ENCODE measurements at regions not wholly inside any gene's neighbourhood (a gene's known extent, or its start where the extent isn't known, plus 50 kb on each side); places are given as distances from the start of the nearest gene placed in this dataset.

DNA sequence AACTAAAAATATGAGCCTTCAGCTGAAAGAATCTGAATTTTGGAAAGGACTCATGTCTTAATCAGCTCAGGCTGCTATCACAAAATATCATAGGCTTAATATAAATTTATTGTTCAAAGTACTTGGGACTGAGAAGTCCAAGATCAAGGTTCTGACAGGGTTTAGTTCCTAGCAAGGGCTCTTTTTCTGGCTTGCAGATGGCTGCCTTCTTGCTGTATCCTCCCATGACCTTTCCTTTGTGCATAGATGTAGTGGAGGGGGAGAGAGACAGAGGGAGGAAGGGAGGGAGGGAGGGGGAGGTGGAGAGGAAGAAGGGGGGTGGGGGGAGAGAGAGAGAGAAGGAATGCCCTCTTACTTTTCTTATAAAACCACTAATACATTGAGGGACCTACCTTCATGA is 306.8 kb upstream of the DDI1 start:
- H3K4me1 ChIP-seq (ENCODE audit: control insufficient read depth, insufficient read depth, low read length) = no peaks in the 10 kb centered on the region
- CTCF ChIA-PET = no interaction called here
- no peaks in the 10 kb centered on the region for H3K36me3 ChIP-seq (ENCODE audit: control insufficient read depth in 2 of 2, insufficient read depth in 1 of 2, low read length in 2 of 2)
- H3K9me3 ChIP-seq (ENCODE audit: control insufficient read depth, insufficient read depth, low read depth, low read length) = no peaks in the 10 kb centered on the region
- POLR2A ChIA-PET = no interaction called here
- no peak overlapping the region for H3K27ac ChIP-seq (ENCODE audit: extremely low read depth, low read depth, low read length)
- H3K4me3 ChIP-seq (ENCODE audit: low read depth, low read length) = no peak overlapping the region
- no peak for TF ChIP-seq KLF16 (tag by site-specific recombination; IDR thresholded peaks at IDR 0.05)
- TF ChIP-seq, protein P1, sequence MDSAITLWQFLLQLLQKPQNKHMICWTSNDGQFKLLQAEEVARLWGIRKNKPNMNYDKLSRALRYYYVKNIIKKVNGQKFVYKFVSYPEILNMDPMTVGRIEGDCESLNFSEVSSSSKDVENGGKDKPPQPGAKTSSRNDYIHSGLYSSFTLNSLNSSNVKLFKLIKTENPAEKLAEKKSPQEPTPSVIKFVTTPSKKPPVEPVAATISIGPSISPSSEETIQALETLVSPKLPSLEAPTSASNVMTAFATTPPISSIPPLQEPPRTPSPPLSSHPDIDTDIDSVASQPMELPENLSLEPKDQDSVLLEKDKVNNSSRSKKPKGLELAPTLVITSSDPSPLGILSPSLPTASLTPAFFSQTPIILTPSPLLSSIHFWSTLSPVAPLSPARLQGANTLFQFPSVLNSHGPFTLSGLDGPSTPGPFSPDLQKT (IDR thresholded peaks at IDR 0.05; ENCODE audit: borderline replicate concordance, low read depth, low read length) = no peak
- TF ChIP-seq ZNF624 (tag by site-specific recombination; IDR thresholded peaks at IDR 0.05) = no peak
- no peak for TF ChIP-seq ZNF792 (tag by site-specific recombination; IDR thresholded peaks at IDR 0.05)
- no peak for TF ChIP-seq ZNF837 (tag by site-specific recombination; IDR thresholded peaks at IDR 0.05)
- TF ChIP-seq ZNF830 (tag by site-specific recombination; IDR thresholded peaks at IDR 0.05; ENCODE audit: low read depth) = no peak
- TF ChIP-seq ZNF341 (tag by site-specific recombination; IDR thresholded peaks at IDR 0.05; ENCODE audit: low read depth) = no peak
- TF ChIP-seq, protein P2, sequence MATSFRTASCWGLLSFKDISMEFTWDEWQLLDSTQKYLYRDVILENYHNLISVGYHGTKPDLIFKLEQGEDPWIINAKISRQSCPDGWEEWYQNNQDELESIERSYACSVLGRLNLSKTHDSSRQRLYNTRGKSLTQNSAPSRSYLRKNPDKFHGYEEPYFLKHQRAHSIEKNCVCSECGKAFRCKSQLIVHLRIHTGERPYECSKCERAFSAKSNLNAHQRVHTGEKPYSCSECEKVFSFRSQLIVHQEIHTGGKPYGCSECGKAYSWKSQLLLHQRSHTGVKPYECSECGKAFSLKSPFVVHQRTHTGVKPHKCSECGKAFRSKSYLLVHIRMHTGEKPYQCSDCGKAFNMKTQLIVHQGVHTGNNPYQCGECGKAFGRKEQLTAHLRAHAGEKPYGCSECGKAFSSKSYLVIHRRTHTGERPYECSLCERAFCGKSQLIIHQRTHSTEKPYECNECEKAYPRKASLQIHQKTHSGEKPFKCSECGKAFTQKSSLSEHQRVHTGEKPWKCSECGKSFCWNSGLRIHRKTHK (tag by site-specific recombination; IDR thresholded peaks at IDR 0.05) = no peak
- no peak for TF ChIP-seq ZNF777 (tag by site-specific recombination; IDR thresholded peaks at IDR 0.05; ENCODE audit: borderline replicate concordance)
- TF ChIP-seq ZNF175 (tag by site-specific recombination; IDR thresholded peaks at IDR 0.05) = no peak
- TF ChIP-seq ZNF776 (tag by site-specific recombination; IDR thresholded peaks at IDR 0.05; ENCODE audit: borderline replicate concordance) = no peak

- no peaks in the 10 kb centered on the region for H3K9me3 ChIP-seq (ENCODE audit: control insufficient read depth, insufficient read depth, low read depth, low read length)
- CTCF ChIA-PET = interaction anchor here (0.7 kb wide), 1 partner anchor 20 kb away, joined by 3 read pairs; no protein-coding TSS in a partner anchor
- no peak for TF ChIP-seq ZNF660 (tag by site-specific recombination; IDR thresholded peaks at IDR 0.05)
- TF ChIP-seq ZNF302 (tag by site-specific recombination; IDR thresholded peaks at IDR 0.05; ENCODE audit: low read depth) = no peak
- no peaks in the 10 kb centered on the region for H3K36me3 ChIP-seq (ENCODE audit: control insufficient read depth in 2 of 2, insufficient read depth in 1 of 2, low read length in 2 of 2)
- H3K4me1 ChIP-seq (ENCODE audit: control insufficient read depth, insufficient read depth, low read length) = no peaks in the 10 kb centered on the region
- H3K4me3 ChIP-seq (ENCODE audit: low read depth, low read length) = no peak overlapping the region
- POLR2A ChIA-PET = no interaction called here
- H3K27ac ChIP-seq (ENCODE audit: extremely low read depth, low read depth, low read length) = no peak overlapping the region
Measured at GRCh38 chr11:103730131-103730940, 306.1 kb upstream of the DDI1 start.

GRCh38 chr11:103731670-103732069 is 304.8 kb upstream of the DDI1 start:
- Histone ChIP-seq H3K36me3 (ENCODE audit: control insufficient read depth in 2 of 2, insufficient read depth in 1 of 2, low read length in 2 of 2) (no peaks in the 10 kb centered on the region), H3K9me3 (ENCODE audit: control insufficient read depth, insufficient read depth, low read depth, low read length) (no peaks in the 10 kb centered on the region), H3K4me3 (ENCODE audit: low read depth, low read length) (no peak overlapping the region), H3K27ac (ENCODE audit: extremely low read depth, low read depth, low read length) (no peak overlapping the region), H3K4me1 (ENCODE audit: control insufficient read depth, insufficient read depth, low read length) (no peaks in the 10 kb centered on the region)
- no peak for TF ChIP-seq ZNF580 (tag by site-specific recombination; IDR thresholded peaks at IDR 0.05)
- CTCF ChIA-PET = no interaction called here
- POLR2A ChIA-PET = no interaction called here

GRCh38 chr11:103733889-103734288 is 302.6 kb upstream of the DDI1 start:
- CTCF ChIA-PET = no interaction called here
- Histone ChIP-seq H3K36me3 (ENCODE audit: control insufficient read depth in 2 of 2, insufficient read depth in 1 of 2, low read length in 2 of 2) (no peaks in the 10 kb centered on the region), H3K27ac (ENCODE audit: extremely low read depth, low read depth, low read length) (no peak overlapping the region), H3K4me3 (ENCODE audit: low read depth, low read length) (no peak overlapping the region), H3K4me1 (ENCODE audit: control insufficient read depth, insufficient read depth, low read length) (no peaks in the 10 kb centered on the region), H3K9me3 (ENCODE audit: control insufficient read depth, insufficient read depth, low read depth, low read length) (no peaks in the 10 kb centered on the region)
- POLR2A ChIA-PET = no interaction called here
- TF ChIP-seq ZNF670 (tag by site-specific recombination; IDR thresholded peaks at IDR 0.05; ENCODE audit: low read depth) (no peak), ZFHX2 (tag by site-specific recombination; conservative IDR thresholded peaks at IDR 0.05) (no peak), ZNF114 (tag by site-specific recombination; IDR thresholded peaks at IDR 0.05) (no peak), ZNF610 (tag by site-specific recombination; IDR thresholded peaks at IDR 0.05; ENCODE audit: borderline replicate concordance) (no peak), ZBTB1 (tag by site-specific recombination; IDR thresholded peaks at IDR 0.05) (no peak), ZNF112 (tag by site-specific recombination; IDR thresholded peaks at IDR 0.05) (no peak), ZNF133 (tag by site-specific recombination; IDR thresholded peaks at IDR 0.05) (no peak)
- TF ChIP-seq, protein P3, sequence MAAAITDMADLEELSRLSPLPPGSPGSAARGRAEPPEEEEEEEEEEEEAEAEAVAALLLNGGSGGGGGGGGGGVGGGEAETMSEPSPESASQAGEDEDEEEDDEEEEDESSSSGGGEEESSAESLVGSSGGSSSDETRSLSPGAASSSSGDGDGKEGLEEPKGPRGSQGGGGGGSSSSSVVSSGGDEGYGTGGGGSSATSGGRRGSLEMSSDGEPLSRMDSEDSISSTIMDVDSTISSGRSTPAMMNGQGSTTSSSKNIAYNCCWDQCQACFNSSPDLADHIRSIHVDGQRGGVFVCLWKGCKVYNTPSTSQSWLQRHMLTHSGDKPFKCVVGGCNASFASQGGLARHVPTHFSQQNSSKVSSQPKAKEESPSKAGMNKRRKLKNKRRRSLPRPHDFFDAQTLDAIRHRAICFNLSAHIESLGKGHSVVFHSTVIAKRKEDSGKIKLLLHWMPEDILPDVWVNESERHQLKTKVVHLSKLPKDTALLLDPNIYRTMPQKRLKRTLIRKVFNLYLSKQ (tag by site-specific recombination; IDR thresholded peaks at IDR 0.05; ENCODE audit: borderline replicate concordance) = no peak

Measured in HEK293 (cell line).